OCI-LY7 (cell line): ENCODE measurements at regions not wholly inside any gene's neighbourhood (a gene's known extent, or its start where the extent isn't known, plus 50 kb on each side); places are given as distances from the start of the nearest gene placed in this dataset.
"Not testable (repeated sequence)": the region's sequence is repeated elsewhere in the genome, so short reads cannot be mapped to it uniquely, and the experiment has no call there.

ENCODE experiments used
- BruUV-seq: library from RNA; stranded (reverse); fragments of 400-500 nt; replicated peaks from 2 replicates; lab custom pipeline; 2021; lab: Mats Ljungman, UMichigan
- CTCF ChIA-PET: fragments of 300-600 bp; sonication (Branson Sonifier 250); formaldehyde crosslinking; loops from one replicate; lab custom pipeline; 2022; ENCODE audit warnings: antibody characterized with exemption; ENCODE audit not compliant: unreplicated experiment; lab: Charles Lee
- POLR2A ChIA-PET: fragments of 300-600 bp; sonication (Branson Sonifier 250); formaldehyde crosslinking; loops from one replicate; lab custom pipeline; 2022; ENCODE audit warnings: antibody characterized with exemption; lab: Charles Lee
- DNase-seq: peaks from one replicate; pipeline ENCODE4 v3.0.0-alpha.2; 2015; ENCODE audit warnings: low spot score
- H2AFZ ChIP-seq: fragments of 200-600 bp; sonication (generic), shearing (Covaris generic); 2 replicates; pipeline ENCODE4 v1.6.1; 2014; ENCODE audit warnings: mild to moderate bottlenecking, antibody characterized with exemption, low read length, moderate library complexity
- H3K27ac ChIP-seq: fragments of 200-600 bp; sonication (generic); 2 replicates; pipeline ENCODE4 v1.5.1; 2014; ENCODE audit warnings: mixed run types, low read depth, mild to moderate bottlenecking, moderate library complexity, low read length, inconsistent platforms; ENCODE audit not compliant: poor library complexity, severe bottlenecking
- H3K36me3 ChIP-seq: fragments of 200-600 bp; sonication (generic); 2 replicates; pipeline ENCODE4 v1.6.1; 2014; ENCODE audit warnings: mild to moderate bottlenecking, antibody characterized with exemption, low read length, moderate library complexity, mixed read lengths; ENCODE audit not compliant: insufficient read depth
- H3K4me1 ChIP-seq: fragments of 200-600 bp; sonication (generic); 2 replicates; pipeline ENCODE4 v1.5.1; 2014; ENCODE audit warnings: mild to moderate bottlenecking, low read length; ENCODE audit not compliant: insufficient read depth, poor library complexity, severe bottlenecking
- H3K4me2 ChIP-seq: fragments of 200-600 bp; sonication (generic); 2 replicates; pipeline ENCODE4 v1.6.1; 2014; ENCODE audit warnings: mild to moderate bottlenecking, low read length
- H3K4me3 ChIP-seq: fragments of 200-600 bp; sonication (generic); 2 replicates; pipeline ENCODE4 v1.5.1; 2014; ENCODE audit warnings: mild to moderate bottlenecking, low read depth, low read length; ENCODE audit not compliant: poor library complexity, severe bottlenecking
- H3K79me2 ChIP-seq: fragments of 200-600 bp; sonication (generic); 2 replicates; pipeline ENCODE4 v1.6.1; 2016; ENCODE audit warnings: low read depth, mild to moderate bottlenecking, low read length, moderate library complexity, mixed read lengths; ENCODE audit not compliant: insufficient read depth
- H3K9me2 ChIP-seq: fragments of 200-600 bp; sonication (generic); 2 replicates; pipeline ENCODE4 v1.6.1; 2016; ENCODE audit warnings: mild to moderate bottlenecking, low read length, mixed read lengths; ENCODE audit not compliant: insufficient read depth
- H3K9me3 ChIP-seq: fragments of 200-600 bp; sonication (generic); 2 replicates; pipeline ENCODE4 v1.6.1; 2014; ENCODE audit warnings: mild to moderate bottlenecking, mixed run types, low read length, mixed read lengths
- H4K20me1 ChIP-seq: fragments of 200-600 bp; sonication (generic); 2 replicates; pipeline ENCODE4 v1.6.1; 2014; ENCODE audit warnings: mild to moderate bottlenecking, antibody characterized with exemption, low read length, moderate library complexity, mixed read lengths; ENCODE audit not compliant: insufficient read depth
- CTCF ChIP-seq: fragments of 200-600 bp; sonication (generic); conservative IDR thresholded peaks from 2 replicates; pipeline ENCODE4 v1.5.1; 2014; ENCODE audit warnings: mild to moderate bottlenecking, antibody characterized with exemption, low read length, moderate library complexity, mixed read lengths
- EZH2phosphoT487 ChIP-seq: fragments of 200-600 bp; sonication (generic); IDR thresholded peaks from 2 replicates; pipeline ENCODE4 v1.6.1; 2018; ENCODE audit warnings: low read depth, borderline replicate concordance, mild to moderate bottlenecking, mixed run types, antibody characterized with exemption, low read length, moderate library complexity, mixed read lengths
- intact Hi-C: fragments of 100-400 bp; cut with micrococcal nuclease; formaldehyde crosslinking; loops from one replicate; pipeline ENCODE4 v1.10.0; 2022; ENCODE audit not compliant: unreplicated experiment

GRCh38 chr4:27978427-27979109 lies 1117.9 kb downstream of the STIM2 start:
- intact Hi-C loops, POLR2A ChIA-PET, BruUV-seq, H3K79me2 ChIP-seq, H4K20me1 ChIP-seq, H3K9me3 ChIP-seq, H3K36me3 ChIP-seq, H2AFZ ChIP-seq, H3K9me2 ChIP-seq, H3K27ac ChIP-seq, CTCF ChIA-PET, DNase-seq, H3K4me2 ChIP-seq, H3K4me3 ChIP-seq, H3K4me1 ChIP-seq: not testable (repeated sequence)

- intact Hi-C loops, result no loop called here
- no peak for DNase-seq
- BruUV-seq, result no TSS peak
- Histone ChIP-seq H3K9me2 (no peaks in the 10 kb centered on the region), H3K27ac (no peak overlapping the region), H3K36me3 (no peaks in the 10 kb centered on the region), H4K20me1 (no peaks in the 10 kb centered on the region), H3K4me3 (no peak overlapping the region), H3K4me2 (no peak overlapping the region), H3K9me3 (no peaks in the 10 kb centered on the region), H3K79me2 (no peaks in the 10 kb centered on the region), H3K4me1 (no peaks in the 10 kb centered on the region), H2AFZ (no peak overlapping the region)
- ChIA-PET POLR2A (interaction anchor here (0.6 to 0.7 kb wide), 2 partner anchors 63 to 604 kb away, joined by 3 read pairs; no protein-coding TSS in a partner anchor), CTCF (no interaction called here)
- no peak for TF ChIP-seq CTCF
- no peak for TF ChIP-seq EZH2phosphoT487
These were observed 1124.9 kb downstream of the STIM2 start for GRCh38 chr4:27985522-27985921.

- Histone ChIP-seq H3K27ac (no peak overlapping the region), H2AFZ (no peak overlapping the region), H3K4me3 (no peak overlapping the region), H3K4me1 (no peaks in the 10 kb centered on the region), H3K9me2 (no peaks in the 10 kb centered on the region), H3K79me2 (no peaks in the 10 kb centered on the region), H3K36me3 (no peaks in the 10 kb centered on the region), H4K20me1 (no peaks in the 10 kb centered on the region), H3K4me2 (no peak overlapping the region), H3K9me3 (no peaks in the 10 kb centered on the region)
- CTCF ChIA-PET, result no interaction called here
- DNase-seq, result no peak
- POLR2A ChIA-PET, result interaction anchor here (0.7 kb wide), 1 partner anchor 605 kb away, joined by 3 read pairs; no protein-coding TSS in a partner anchor
- intact Hi-C loops, result no loop called here
- no TSS peak for BruUV-seq
- no peak for TF ChIP-seq EZH2phosphoT487
- no peak for TF ChIP-seq CTCF
These were observed 1125.8 kb downstream of the STIM2 start for GRCh38 chr4:27986476-27986875.
